ENCODE measurements at regions not wholly inside any gene's neighbourhood (a gene's known extent, or its start where the extent isn't known, plus 50 kb on each side); places are given as distances from the start of the nearest gene placed in this dataset.

GRCh38 chr15:59801649-59802048, 112.5 kb upstream of the BNIP2 start:
- H4K20me1 ChIP-seq (ENCODE audit: insufficient read depth, low read length) = no peaks in the 10 kb centered on the region
- H3K9ac ChIP-seq (ENCODE audit: insufficient read depth, low read depth, low read length) = no peak overlapping the region
- ChIA-PET POLR2A (no interaction called here), CTCF (ENCODE audit: low intra/inter-chr PET ratio, low total read pairs) (no interaction called here)
- peaks cover 10% of the 10 kb centered on the region; the same call in 1 of the 2 replicates for H3K4me1 ChIP-seq (ENCODE audit: insufficient read depth, low read length)
- no peak overlapping the region for H2AFZ ChIP-seq (ENCODE audit: low read length)
- DNase-seq (ENCODE audit: low spot score) (no peak), ATAC-seq (no peak), FAIRE-seq (no peak)
- BruUV-seq (replicated peaks) = no TSS peak
- H3K4me3 ChIP-seq (replicated peaks in 1 of 3; ENCODE audit: insufficient read depth in 1 of 3, low read depth in 2 of 3, low read length in 3 of 3) = no peak overlapping the region
- H3K4me2 ChIP-seq (ENCODE audit: low read depth, low read length) = no peak overlapping the region
- 58% methylated on average over 1 of the region's 1 CpG for WGBS (ENCODE audit: low lambda C conversion rate)
- no peak overlapping the region for H3K27ac ChIP-seq (ENCODE audit: extremely low read length, insufficient read depth, low read length)
- H3K36me3 ChIP-seq (replicated peaks in 1 of 2; ENCODE audit: control insufficient read depth in 1 of 2, insufficient read depth in 2 of 2, low read length in 2 of 2) = no peaks in the 10 kb centered on the region
- H3K79me2 ChIP-seq (ENCODE audit: insufficient read depth, low read length) = no peaks in the 10 kb centered on the region
- TF ChIP-seq SMAD9 (CRISPR knock-in tag; IDR thresholded peaks at IDR 0.05) = no peak
- TF ChIP-seq ETV6 (CRISPR knock-in tag; conservative IDR thresholded peaks at IDR 0.05) = no peak
- TF ChIP-seq ZNF572 (CRISPR knock-in tag; IDR thresholded peaks at IDR 0.05) = no peak
- TF ChIP-seq ZSCAN25 (CRISPR knock-in tag; IDR thresholded peaks at IDR 0.05) = no peak
- TF ChIP-seq POLR2AphosphoS2 (IDR thresholded peaks at IDR 0.05; ENCODE audit: low read depth, low read length) = no peak
- no peak for TF ChIP-seq KAT8 (CRISPR knock-in tag; IDR thresholded peaks at IDR 0.05)
- in situ Hi-C loops (cut with HindIII; ENCODE audit: extremely low pct_ligation_motif_present, low pct_unique_long_range_greater_than_20kb) (no loop called here), intact Hi-C loops (cut with micrococcal nuclease; ENCODE audit: unreplicated experiment) (no loop called here)
- no peaks in the 10 kb centered on the region for H3K27me3 ChIP-seq (ENCODE audit: control insufficient read depth in 1 of 2, insufficient read depth in 2 of 2, low read length in 2 of 2)
- no peaks in the 10 kb centered on the region for H3K9me3 ChIP-seq (ENCODE audit: low read length)

- no peak for DNase-seq (ENCODE audit: low spot score)
- ChIA-PET POLR2A (no interaction called here), CTCF (ENCODE audit: low intra/inter-chr PET ratio, low total read pairs) (no interaction called here)
- no peak for ATAC-seq
- Histone ChIP-seq H3K4me3 (replicated peaks in 1 of 3; ENCODE audit: insufficient read depth in 1 of 3, low read depth in 2 of 3, low read length in 3 of 3) (no peak overlapping the region), H2AFZ (ENCODE audit: low read length) (no peak overlapping the region), H3K9ac (ENCODE audit: insufficient read depth, low read depth, low read length) (no peak overlapping the region), H3K27me3 (ENCODE audit: control insufficient read depth in 1 of 2, insufficient read depth in 2 of 2, low read length in 2 of 2) (no peaks in the 10 kb centered on the region), H3K4me1 (ENCODE audit: insufficient read depth, low read length) (peaks cover 6% of the 10 kb centered on the region; the same call in 1 of the 2 replicates), H3K79me2 (ENCODE audit: insufficient read depth, low read length) (no peaks in the 10 kb centered on the region), H3K36me3 (replicated peaks in 1 of 2; ENCODE audit: control insufficient read depth in 1 of 2, insufficient read depth in 2 of 2, low read length in 2 of 2) (no peaks in the 10 kb centered on the region), H3K27ac (ENCODE audit: extremely low read length, insufficient read depth, low read length) (no peak overlapping the region), H4K20me1 (ENCODE audit: insufficient read depth, low read length) (no peaks in the 10 kb centered on the region), H3K9me3 (ENCODE audit: low read length) (no peaks in the 10 kb centered on the region), H3K4me2 (ENCODE audit: low read depth, low read length) (no peak overlapping the region)
- in situ Hi-C loops (cut with HindIII; ENCODE audit: extremely low pct_ligation_motif_present, low pct_unique_long_range_greater_than_20kb) = no loop called here
- 17% methylated on average over 5 of the region's 5 CpGs for WGBS (ENCODE audit: low lambda C conversion rate)
- no TSS peak for BruUV-seq (replicated peaks)
- FAIRE-seq = no peak
- intact Hi-C loops (cut with micrococcal nuclease; ENCODE audit: unreplicated experiment) = no loop called here
- TF ChIP-seq ZFP36 (IDR thresholded peaks at IDR 0.05; ENCODE audit: borderline replicate concordance, low read depth, low read length, partially characterized antibody) (no peak), KDM5A (IDR thresholded peaks at IDR 0.05; ENCODE audit: borderline replicate concordance, low read length) (no peak), MYC (CRISPR knock-in tag; IDR thresholded peaks at IDR 0.05; ENCODE audit: borderline replicate concordance) (no peak), TRIM24 (CRISPR knock-in tag; IDR thresholded peaks at IDR 0.05) (no peak), FLYWCH1 (CRISPR knock-in tag; IDR thresholded peaks at IDR 0.05) (no peak), ESRRA (CRISPR knock-in tag; IDR thresholded peaks at IDR 0.05; ENCODE audit: low read depth) (no peak), ZNF275 (CRISPR knock-in tag; IDR thresholded peaks at IDR 0.05; ENCODE audit: borderline replicate concordance) (no peak), NR2C2 (CRISPR knock-in tag; IDR thresholded peaks at IDR 0.05; ENCODE audit: borderline replicate concordance) (no peak), CREBL2 (CRISPR knock-in tag; IDR thresholded peaks at IDR 0.05; ENCODE audit: borderline replicate concordance) (no peak), ZFP41 (CRISPR knock-in tag; IDR thresholded peaks at IDR 0.05; ENCODE audit: borderline replicate concordance) (no peak), HES4 (CRISPR knock-in tag; IDR thresholded peaks at IDR 0.05; ENCODE audit: borderline replicate concordance) (no peak), SMYD3 (CRISPR knock-in tag; IDR thresholded peaks at IDR 0.05) (no peak), PHF20 (CRISPR knock-in tag; IDR thresholded peaks at IDR 0.05) (no peak)
- TF ChIP-seq, protein P1, sequence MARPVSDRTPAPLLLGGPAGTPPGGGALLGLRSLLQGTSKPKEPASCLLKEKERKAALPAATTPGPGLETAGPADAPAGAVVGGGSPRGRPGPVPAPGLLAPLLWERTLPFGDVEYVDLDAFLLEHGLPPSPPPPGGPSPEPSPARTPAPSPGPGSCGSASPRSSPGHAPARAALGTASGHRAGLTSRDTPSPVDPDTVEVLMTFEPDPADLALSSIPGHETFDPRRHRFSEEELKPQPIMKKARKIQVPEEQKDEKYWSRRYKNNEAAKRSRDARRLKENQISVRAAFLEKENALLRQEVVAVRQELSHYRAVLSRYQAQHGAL (CRISPR knock-in tag; IDR thresholded peaks at IDR 0.05; ENCODE audit: not compliant biosample characterization) = no peak
Observed at GRCh38 chr15:59798605-59798917, 109.4 kb upstream of the BNIP2 start.
